ENCODE measurements at regions not wholly inside any gene's neighbourhood (a gene's known extent, or its start where the extent isn't known, plus 50 kb on each side); places are given as distances from the start of the nearest gene placed in this dataset.

GRCh38 chr12:34286934-34287333 lies 264.6 kb downstream of the ALG10 start:
- BruUV-seq (replicated peaks), result no TSS peak
- no peak for DNase-seq
- Histone ChIP-seq H3K36me3 (ENCODE audit: low read depth) (no peaks in the 10 kb centered on the region), H3K27me3 (ENCODE audit: insufficient read depth, low read depth) (peaks cover 23% of the 10 kb centered on the region; the same call in 1 of the 2 replicates), H3K4me3 (no peak overlapping the region), H3K27ac (no peak overlapping the region), H3K9me3 (ENCODE audit: insufficient read depth, low read depth) (no peaks in the 10 kb centered on the region), H3K4me2 (no peak overlapping the region), H3K9me2 (ENCODE audit: insufficient read depth) (no peaks in the 10 kb centered on the region), H3F3A (ENCODE audit: insufficient read depth, low read depth) (no peaks in the 10 kb centered on the region), H4K20me1 (ENCODE audit: insufficient read depth) (no peaks in the 10 kb centered on the region), H3K4me1 (replicated peaks; ENCODE audit: insufficient read depth) (no peaks in the 10 kb centered on the region), H3K79me2 (ENCODE audit: low read depth) (no peaks in the 10 kb centered on the region), H2AFZ (no peak overlapping the region)
- ChIA-PET CTCF (no interaction called here), POLR2A (ENCODE audit: unreplicated experiment) (no interaction called here)
- intact Hi-C loops (cut with micrococcal nuclease; ENCODE audit: unreplicated experiment), result no loop called here
- TF ChIP-seq EZH2 (IDR thresholded peaks at IDR 0.05; ENCODE audit: low read depth) (no peak), CTCF (conservative IDR thresholded peaks at IDR 0.05) (no peak)

GRCh38 chr12:34287437-34287836 lies 265.1 kb downstream of the ALG10 start:
- H3K9me3 ChIP-seq (ENCODE audit: insufficient read depth, low read depth), result no peaks in the 10 kb centered on the region
- no peak for DNase-seq
- no peak overlapping the region for H3K27ac ChIP-seq
- no peak overlapping the region for H3K4me2 ChIP-seq
- no peaks in the 10 kb centered on the region for H3K79me2 ChIP-seq (ENCODE audit: low read depth)
- no peaks in the 10 kb centered on the region for H3K9me2 ChIP-seq (ENCODE audit: insufficient read depth)
- no peak overlapping the region for H2AFZ ChIP-seq
- TF ChIP-seq EZH2 (IDR thresholded peaks at IDR 0.05; ENCODE audit: low read depth) (no peak), CTCF (conservative IDR thresholded peaks at IDR 0.05) (no peak)
- intact Hi-C loops (cut with micrococcal nuclease; ENCODE audit: unreplicated experiment), result no loop called here
- no TSS peak for BruUV-seq (replicated peaks)
- H3K27me3 ChIP-seq (ENCODE audit: insufficient read depth, low read depth), result peaks cover 23% of the 10 kb centered on the region; the same call in 1 of the 2 replicates
- ChIA-PET CTCF (no interaction called here), POLR2A (ENCODE audit: unreplicated experiment) (no interaction called here)
- no peak overlapping the region for H3K4me3 ChIP-seq
- H3K4me1 ChIP-seq (replicated peaks; ENCODE audit: insufficient read depth), result no peaks in the 10 kb centered on the region
- no peaks in the 10 kb centered on the region for H3K36me3 ChIP-seq (ENCODE audit: low read depth)
- H3F3A ChIP-seq (ENCODE audit: insufficient read depth, low read depth), result no peaks in the 10 kb centered on the region
- H4K20me1 ChIP-seq (ENCODE audit: insufficient read depth), result no peaks in the 10 kb centered on the region

GRCh38 chr12:34287986-34288962 lies 266.0 kb downstream of the ALG10 start:
- H3K27me3 ChIP-seq (ENCODE audit: insufficient read depth, low read depth), result peaks cover 23% of the 10 kb centered on the region; the same call in 1 of the 2 replicates
- ChIA-PET CTCF (no interaction called here), POLR2A (ENCODE audit: unreplicated experiment) (no interaction called here)
- H3K4me3 ChIP-seq, result no peak overlapping the region
- no peaks in the 10 kb centered on the region for H3K36me3 ChIP-seq (ENCODE audit: low read depth)
- DNase-seq, result no peak
- no peaks in the 10 kb centered on the region for H3F3A ChIP-seq (ENCODE audit: insufficient read depth, low read depth)
- H3K9me2 ChIP-seq (ENCODE audit: insufficient read depth), result no peaks in the 10 kb centered on the region
- H3K79me2 ChIP-seq (ENCODE audit: low read depth), result no peaks in the 10 kb centered on the region
- no peaks in the 10 kb centered on the region for H3K4me1 ChIP-seq (replicated peaks; ENCODE audit: insufficient read depth)
- no TSS peak for BruUV-seq (replicated peaks)
- TF ChIP-seq CTCF (conservative IDR thresholded peaks at IDR 0.05), result no peak
- no peak for TF ChIP-seq EZH2 (IDR thresholded peaks at IDR 0.05; ENCODE audit: low read depth)
- H3K27ac ChIP-seq, result no peak overlapping the region
- intact Hi-C loops (cut with micrococcal nuclease; ENCODE audit: unreplicated experiment), result no loop called here
- H4K20me1 ChIP-seq (ENCODE audit: insufficient read depth), result no peaks in the 10 kb centered on the region
- H3K4me2 ChIP-seq, result no peak overlapping the region
- H2AFZ ChIP-seq, result no peak overlapping the region
- no peaks in the 10 kb centered on the region for H3K9me3 ChIP-seq (ENCODE audit: insufficient read depth, low read depth)
